ENCODE measurements at regions not wholly inside any gene's neighbourhood (a gene's known extent, or its start where the extent isn't known, plus 50 kb on each side); places are given as distances from the start of the nearest gene placed in this dataset.

DNA sequence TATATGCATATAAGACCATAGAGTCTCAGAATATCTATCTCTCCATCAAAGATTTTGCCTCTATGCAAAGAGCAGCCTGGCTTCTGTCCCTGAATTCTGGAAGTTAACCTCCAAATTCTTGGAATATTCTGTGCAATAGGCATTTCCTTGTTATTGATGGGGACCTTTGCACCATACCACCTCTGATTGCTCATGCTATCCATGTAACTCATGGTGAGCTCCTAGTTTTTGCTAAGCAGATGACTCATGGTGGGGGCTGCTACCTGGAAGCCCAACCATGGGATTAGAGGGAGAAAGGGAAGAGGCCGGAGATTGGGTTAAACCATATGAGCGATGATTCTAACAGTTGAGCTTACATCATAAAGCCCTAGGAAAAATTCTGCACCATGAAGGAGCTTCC, 310.2 kb upstream of the FIGN start:
- no peak for DNase-seq (ENCODE audit: low spot score in 2 of 2)
- Histone ChIP-seq H3K36me3 (no peaks in the 10 kb centered on the region), H3K9me3 (peaks cover 6% of the 10 kb centered on the region), H3K27ac (no peak overlapping the region), H3K4me1 (no peaks in the 10 kb centered on the region), H3K4me3 (no peak overlapping the region), H3K27me3 (no peaks in the 10 kb centered on the region)
- TF ChIP-seq POLR2A (IDR thresholded peaks at IDR 0.05) (no peak), POLR2AphosphoS5 (IDR thresholded peaks at IDR 0.05) (no peak), EP300 (IDR thresholded peaks at IDR 0.05) (no peak)
- TF ChIP-seq, protein P1, sequence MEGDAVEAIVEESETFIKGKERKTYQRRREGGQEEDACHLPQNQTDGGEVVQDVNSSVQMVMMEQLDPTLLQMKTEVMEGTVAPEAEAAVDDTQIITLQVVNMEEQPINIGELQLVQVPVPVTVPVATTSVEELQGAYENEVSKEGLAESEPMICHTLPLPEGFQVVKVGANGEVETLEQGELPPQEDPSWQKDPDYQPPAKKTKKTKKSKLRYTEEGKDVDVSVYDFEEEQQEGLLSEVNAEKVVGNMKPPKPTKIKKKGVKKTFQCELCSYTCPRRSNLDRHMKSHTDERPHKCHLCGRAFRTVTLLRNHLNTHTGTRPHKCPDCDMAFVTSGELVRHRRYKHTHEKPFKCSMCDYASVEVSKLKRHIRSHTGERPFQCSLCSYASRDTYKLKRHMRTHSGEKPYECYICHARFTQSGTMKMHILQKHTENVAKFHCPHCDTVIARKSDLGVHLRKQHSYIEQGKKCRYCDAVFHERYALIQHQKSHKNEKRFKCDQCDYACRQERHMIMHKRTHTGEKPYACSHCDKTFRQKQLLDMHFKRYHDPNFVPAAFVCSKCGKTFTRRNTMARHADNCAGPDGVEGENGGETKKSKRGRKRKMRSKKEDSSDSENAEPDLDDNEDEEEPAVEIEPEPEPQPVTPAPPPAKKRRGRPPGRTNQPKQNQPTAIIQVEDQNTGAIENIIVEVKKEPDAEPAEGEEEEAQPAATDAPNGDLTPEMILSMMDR (IDR thresholded peaks at IDR 0.05), result no peak
- 70% methylated on average over 2 of the region's 2 CpGs for WGBS

- TF ChIP-seq POLR2AphosphoS5 (IDR thresholded peaks at IDR 0.05) (no peak), POLR2A (IDR thresholded peaks at IDR 0.05) (no peak), EP300 (IDR thresholded peaks at IDR 0.05) (no peak)
- TF ChIP-seq, protein P1 (IDR thresholded peaks at IDR 0.05), result no peak
- 65% methylated on average over 2 of the region's 2 CpGs for WGBS
- no peak overlapping the region for H3K27ac ChIP-seq
- no peak for DNase-seq (ENCODE audit: low spot score in 2 of 2)
- no peaks in the 10 kb centered on the region for H3K4me1 ChIP-seq
- H3K9me3 ChIP-seq, result peaks cover 7% of the 10 kb centered on the region
- no peaks in the 10 kb centered on the region for H3K36me3 ChIP-seq
- H3K27me3 ChIP-seq, result no peaks in the 10 kb centered on the region
- H3K4me3 ChIP-seq, result no peak overlapping the region
Observed at GRCh38 chr2:164044622-164045021, 308.8 kb upstream of the FIGN start.

DNA sequence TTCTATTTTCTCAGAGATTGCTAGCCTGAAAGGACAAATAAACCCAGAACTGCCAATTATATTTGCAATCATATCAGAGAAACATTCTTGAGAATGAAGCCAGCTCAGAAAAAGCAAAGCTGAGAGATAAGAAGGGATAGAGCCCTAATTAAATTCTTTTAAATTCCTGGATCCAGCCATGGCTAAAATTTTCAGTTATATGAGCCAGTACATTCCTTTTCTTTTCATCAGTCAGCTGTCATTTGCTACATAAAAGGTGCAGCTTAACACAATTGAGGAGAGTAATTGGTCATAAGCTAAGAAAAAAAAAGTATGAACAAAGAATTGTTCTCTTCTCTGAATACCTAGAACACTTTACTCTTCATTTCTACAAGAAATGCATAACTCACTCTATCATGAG, 303.5 kb upstream of the FIGN start:
- DNase-seq (ENCODE audit: low spot score in 2 of 2), result no peak
- no peaks in the 10 kb centered on the region for H3K27me3 ChIP-seq
- H3K36me3 ChIP-seq, result no peaks in the 10 kb centered on the region
- peaks cover 7% of the 10 kb centered on the region for H3K9me3 ChIP-seq
- H3K4me3 ChIP-seq, result no peak overlapping the region
- no peak overlapping the region for H3K27ac ChIP-seq
- TF ChIP-seq POLR2A (IDR thresholded peaks at IDR 0.05) (no peak), EP300 (IDR thresholded peaks at IDR 0.05) (no peak), POLR2AphosphoS5 (IDR thresholded peaks at IDR 0.05) (no peak)
- TF ChIP-seq, protein P1 (IDR thresholded peaks at IDR 0.05), result no peak
- no peaks in the 10 kb centered on the region for H3K4me1 ChIP-seq

- Histone ChIP-seq H3K27me3 (no peaks in the 10 kb centered on the region), H3K36me3 (no peaks in the 10 kb centered on the region), H3K4me1 (no peaks in the 10 kb centered on the region), H3K9me3 (no peaks in the 10 kb centered on the region), H3K27ac (no peak overlapping the region), H3K4me3 (no peak overlapping the region)
- TF ChIP-seq, protein P1 (IDR thresholded peaks at IDR 0.05), result no peak
- no peak for TF ChIP-seq POLR2AphosphoS5 (IDR thresholded peaks at IDR 0.05)
- TF ChIP-seq EP300 (IDR thresholded peaks at IDR 0.05), result no peak
- no peak for TF ChIP-seq POLR2A (IDR thresholded peaks at IDR 0.05)
- no peak for DNase-seq (ENCODE audit: low spot score in 2 of 2)
Observed at GRCh38 chr2:164032995-164033394, 297.2 kb upstream of the FIGN start.

- DNase-seq (ENCODE audit: low spot score in 2 of 2), result no peak
- TF ChIP-seq, protein P1 (IDR thresholded peaks at IDR 0.05), result no peak
- TF ChIP-seq EP300 (IDR thresholded peaks at IDR 0.05) (no peak), POLR2AphosphoS5 (IDR thresholded peaks at IDR 0.05) (no peak), POLR2A (IDR thresholded peaks at IDR 0.05) (no peak)
- 86% methylated on average over 2 of the region's 2 CpGs for WGBS
- Histone ChIP-seq H3K27me3 (no peaks in the 10 kb centered on the region), H3K4me1 (no peaks in the 10 kb centered on the region), H3K9me3 (no peaks in the 10 kb centered on the region), H3K27ac (no peak overlapping the region), H3K36me3 (no peaks in the 10 kb centered on the region), H3K4me3 (no peak overlapping the region)
Observed at GRCh38 chr2:164030623-164031022, 294.8 kb upstream of the FIGN start.

Data from suprapubic skin (tissue), 4 donors.